Neutrophil (primary cell): ENCODE measurements at regions not wholly inside any gene's neighbourhood (a gene's known extent, or its start where the extent isn't known, plus 50 kb on each side); places are given as distances from the start of the nearest gene placed in this dataset.

ENCODE experiments used
- H3K27ac ChIP-seq: fragments of 200-600 bp; sonication (generic); 2 replicates; pipeline ENCODE4 v1.5.1; 2016; ENCODE audit warnings: mild to moderate bottlenecking, moderate library complexity
- H3K27me3 ChIP-seq: fragments of 200-600 bp; sonication (generic); 2 replicates; pipeline ENCODE4 v1.6.0; 2016; ENCODE audit warnings: mild to moderate bottlenecking
- H3K36me3 ChIP-seq: fragments of 200-600 bp; sonication (generic); 2 replicates; pipeline ENCODE4 v1.5.1; 2017
- H3K4me1 ChIP-seq, 2 experiments: fragments of 200-600 bp in 1 of 2; sonication (generic) in 1 of 2; 1 replicate in 1 of 2; 2 replicates in 1 of 2; pipeline versions ENCODE4 v1.5.1 to v1.6.1; 2013 to 2016; ENCODE audit warnings: low read depth in 1 of 2, low read length in 1 of 2, mild to moderate bottlenecking in 1 of 2, moderate library complexity in 1 of 2; ENCODE audit not compliant: control insufficient read depth in 1 of 2, insufficient read depth in 1 of 2
- H3K4me3 ChIP-seq, 2 experiments: fragments of 200-600 bp in 1 of 2; sonication (generic) in 1 of 2; 1 replicate in 1 of 2; 2 replicates in 1 of 2; pipeline ENCODE4 v1.5.1; 2013 to 2016; ENCODE audit warnings: low read depth in 1 of 2, low read length in 1 of 2, mild to moderate bottlenecking in 1 of 2, moderate library complexity in 1 of 2
- H3K9me3 ChIP-seq: fragments of 200-600 bp; sonication (generic); 2 replicates; pipeline ENCODE4 v1.5.1; 2016
- CTCF ChIP-seq: fragments of 200-600 bp; sonication (generic); IDR thresholded peaks from 2 replicates; pipeline ENCODE4 v1.5.1; 2016; ENCODE audit warnings: antibody characterized with exemption

GRCh38 chr17:82998637-82999036 is 80.8 kb upstream of the METRNL start:
- Histone ChIP-seq H3K9me3 (no peaks in the 10 kb centered on the region), H3K27me3 (no peaks in the 10 kb centered on the region), H3K4me3 (no peak overlapping the region), H3K27ac (no peak overlapping the region), H3K36me3 (peaks cover 14% of the 10 kb centered on the region), H3K4me1 (no peaks in the 10 kb centered on the region)
- no peak for TF ChIP-seq CTCF

GRCh38 chr17:83000738-83001137 is 78.7 kb upstream of the METRNL start:
- no peaks in the 10 kb centered on the region for H3K27me3 ChIP-seq
- no peak overlapping the region for H3K27ac ChIP-seq
- H3K4me1 ChIP-seq: no peaks in the 10 kb centered on the region
- no peak overlapping the region for H3K4me3 ChIP-seq
- TF ChIP-seq CTCF: no peak
- no peaks in the 10 kb centered on the region for H3K9me3 ChIP-seq
- H3K36me3 ChIP-seq: peaks cover 24% of the 10 kb centered on the region

GRCh38 chr17:83002118-83002805 is 77.1 kb upstream of the METRNL start:
- H3K4me1 ChIP-seq: no peaks in the 10 kb centered on the region
- peaks cover 36% of the 10 kb centered on the region for H3K36me3 ChIP-seq
- H3K9me3 ChIP-seq: no peaks in the 10 kb centered on the region
- no peaks in the 10 kb centered on the region for H3K27me3 ChIP-seq
- no peak overlapping the region for H3K27ac ChIP-seq
- H3K4me3 ChIP-seq: no peak overlapping the region
- TF ChIP-seq CTCF: no peak

GRCh38 chr17:83004791-83005380 is 74.5 kb upstream of the METRNL start:
- H3K27me3 ChIP-seq: no peaks in the 10 kb centered on the region

GRCh38 chr17:83005639-83006038 is 73.8 kb upstream of the METRNL start:
- H3K4me3 ChIP-seq: no peak overlapping the region
- no peak for TF ChIP-seq CTCF
- H3K36me3 ChIP-seq: peaks cover 42% of the 10 kb centered on the region
- H3K27ac ChIP-seq: no peak overlapping the region
- no peaks in the 10 kb centered on the region for H3K9me3 ChIP-seq
- H3K27me3 ChIP-seq: no peaks in the 10 kb centered on the region
- no peaks in the 10 kb centered on the region for H3K4me1 ChIP-seq

More at GRCh38 chr17:83004791-83005380, 74.5 kb upstream of the METRNL start:
- no peak overlapping the region for H3K27ac ChIP-seq
- peaks cover 44% of the 10 kb centered on the region for H3K36me3 ChIP-seq
- H3K4me1 ChIP-seq: no peaks in the 10 kb centered on the region
- H3K4me3 ChIP-seq: no peak overlapping the region
- no peaks in the 10 kb centered on the region for H3K9me3 ChIP-seq
- TF ChIP-seq CTCF: no peak
